Uterus (tissue), 2 donors: ENCODE measurements at regions not wholly inside any gene's neighbourhood (a gene's known extent, or its start where the extent isn't known, plus 50 kb on each side); places are given as distances from the start of the nearest gene placed in this dataset.
"Not testable (repeated sequence)": the region's sequence is repeated elsewhere in the genome, so short reads cannot be mapped to it uniquely, and the experiment has no call there.

Experiments
- CTCF ChIP-seq, 4 experiments: fragments of 200-600 bp in 2 of 4; fragments of 450-650 bp in 2 of 4; sonication (generic) in 2 of 4; IDR thresholded peaks; one replicate each; pipeline ENCODE4 v1.5.1; 2016 to 2019; ENCODE audit warnings: antibody characterized with exemption in 4 of 4, mild to moderate bottlenecking in 2 of 4, moderate library complexity in 1 of 4
- POLR2A ChIP-seq, 2 donors: fragments of 450-650 bp; IDR thresholded peaks; one replicate each; pipeline ENCODE4 v1.6.1; 2016; ENCODE audit warnings: antibody characterized with exemption in 2 of 2, mild to moderate bottlenecking in 1 of 2, moderate library complexity in 1 of 2

DNA sequence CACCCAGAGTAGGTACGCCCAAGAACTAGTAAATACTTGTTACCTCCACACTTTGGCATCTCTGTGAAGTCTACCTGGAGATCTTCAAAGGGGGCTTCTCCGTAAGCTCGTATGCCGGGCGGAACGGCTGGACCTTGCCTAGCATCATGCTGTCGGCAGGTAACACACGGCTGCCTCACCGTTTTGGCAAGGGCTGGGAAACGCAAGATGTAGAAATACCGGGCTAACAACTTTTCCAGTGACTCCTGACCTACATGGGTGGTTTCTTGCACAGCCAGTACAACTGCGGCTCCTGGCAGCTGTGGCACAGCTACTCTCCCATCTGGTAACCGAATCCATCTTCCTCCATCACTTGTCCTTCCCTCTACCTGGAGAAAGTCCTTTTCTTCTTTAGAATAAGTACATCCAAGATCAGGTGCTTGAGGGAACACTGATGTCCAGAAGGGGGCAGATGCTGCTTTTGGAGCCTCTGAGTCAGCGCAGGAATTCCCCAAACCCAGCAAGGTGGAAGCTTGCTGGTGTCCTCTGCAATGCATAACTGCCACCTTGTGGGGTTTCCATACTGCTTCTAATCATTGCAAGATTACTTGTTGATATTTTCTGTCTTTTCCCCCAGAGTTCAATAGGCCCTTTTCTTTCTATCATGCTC lies 59.7 kb upstream of the FRG2C start:
- peak in 1 of 4 experiments; percentile 9 for TF ChIP-seq CTCF (IDR thresholded peaks at IDR 0.05)
- not testable (repeated sequence) for TF ChIP-seq POLR2A (IDR thresholded peaks at IDR 0.05)
